Lung (tissue), 11 donors: ENCODE measurements at regions not wholly inside any gene's neighbourhood (a gene's known extent, or its start where the extent isn't known, plus 50 kb on each side); places are given as distances from the start of the nearest gene placed in this dataset.
A peak's percentile ranks its signal among the peaks of the same experiment; 100 is the strongest.
"Not testable (repeated sequence)": the region's sequence is repeated elsewhere in the genome, so short reads cannot be mapped to it uniquely, and the experiment has no call there.

Experiments used
- ATAC-seq: fragments of 200-7000 bp; cut with Tn5 transposase; one replicate; pipeline ENCODE4 v1.9.1; 2020; ENCODE audit warnings: moderate number of reproducible peaks; ENCODE audit not compliant: insufficient read depth, low FRiP score
- DNase-seq, 3 donors: peaks; one replicate each; pipeline ENCODE4 v3.0.0-alpha.2; 2013 to 2017
- H3K27ac ChIP-seq, 2 donors: one replicate each; pipeline ENCODE4 v1.5.1; 2013; ENCODE audit warnings: mild to moderate bottlenecking in 2 of 2, moderate library complexity in 2 of 2, control low read depth in 1 of 2, inconsistent platforms in 1 of 2, low read depth in 1 of 2, low read length in 1 of 2
- H3K27me3 ChIP-seq, 3 donors: one replicate each; pipeline ENCODE4 v1.5.1; 2013; ENCODE audit warnings: low read length in 2 of 3; ENCODE audit not compliant: control insufficient read depth in 3 of 3, insufficient read depth in 3 of 3
- H3K36me3 ChIP-seq, 4 donors: one replicate each; pipeline ENCODE4 v1.5.1; 2013; ENCODE audit warnings: low read length in 4 of 4, mild to moderate bottlenecking in 1 of 4, moderate library complexity in 1 of 4; ENCODE audit not compliant: control insufficient read depth in 4 of 4, insufficient read depth in 4 of 4
- H3K4me1 ChIP-seq, 5 donors: one replicate each; pipeline ENCODE4 v1.5.1; 2013; ENCODE audit warnings: low read length in 5 of 5, mild to moderate bottlenecking in 2 of 5, moderate library complexity in 1 of 5; ENCODE audit not compliant: control insufficient read depth in 5 of 5, insufficient read depth in 5 of 5
- H3K4me3 ChIP-seq: one replicate; pipeline ENCODE4 v1.5.1; 2013; ENCODE audit warnings: mild to moderate bottlenecking, control low read depth, moderate library complexity
- H3K9ac ChIP-seq, 2 donors: one replicate each; pipeline ENCODE4 v1.5.1; 2013; ENCODE audit warnings: low read length in 2 of 2, control low read depth in 1 of 2; ENCODE audit not compliant: insufficient read depth in 1 of 2
- H3K9me3 ChIP-seq, 4 donors: one replicate each; pipeline ENCODE4 v1.5.1; 2013; ENCODE audit warnings: low read length in 3 of 4, mild to moderate bottlenecking in 1 of 4, moderate library complexity in 1 of 4; ENCODE audit not compliant: control insufficient read depth in 4 of 4, insufficient read depth in 3 of 4
- CTCF ChIP-seq: IDR thresholded peaks from 2 replicates; pipeline ENCODE4 v1.5.1; 2012; ENCODE audit warnings: mild to moderate bottlenecking; ENCODE audit errors: control extremely low read depth, extremely low read depth
- WGBS, 2 donors: extraction: QIAGEN DNeasy Blood & Tissue Kit; methylation state at CpG; one replicate each; pipeline ENCODE4 v1.1.7; 2013; 5-methylcytosine and 5-hydroxymethylcytosine counted together
- donor health status: control.
- donor health status: control.
- donor health status: Bipolar disorder and iron deficiency.
- donor health status: healthy.
- donor health status: DM: yes; HTN: yes; CAD: no.

GRCh38 chr12:11542599-11542998, 106.9 kb upstream of the ETV6 start:
- Histone ChIP-seq H3K4me1 (peaks cover 0 to 16% (median 7%) of the 10 kb centered on the region in 5 donors), H3K36me3 (no peaks in the 10 kb centered on the region), H3K9me3 (no peaks in the 10 kb centered on the region), H3K27ac (no peak overlapping the region), H3K9ac (no peak overlapping the region), H3K27me3 (no peaks in the 10 kb centered on the region), H3K4me3 (no peak overlapping the region)
- ATAC-seq: no peak
- no peak for TF ChIP-seq CTCF
- DNase-seq: peak in 2 of 3 donors; percentile 14 to 37
- WGBS, 2 donors: 76 to 89% methylated on average over 3 of the region's 3 CpGs

DNA sequence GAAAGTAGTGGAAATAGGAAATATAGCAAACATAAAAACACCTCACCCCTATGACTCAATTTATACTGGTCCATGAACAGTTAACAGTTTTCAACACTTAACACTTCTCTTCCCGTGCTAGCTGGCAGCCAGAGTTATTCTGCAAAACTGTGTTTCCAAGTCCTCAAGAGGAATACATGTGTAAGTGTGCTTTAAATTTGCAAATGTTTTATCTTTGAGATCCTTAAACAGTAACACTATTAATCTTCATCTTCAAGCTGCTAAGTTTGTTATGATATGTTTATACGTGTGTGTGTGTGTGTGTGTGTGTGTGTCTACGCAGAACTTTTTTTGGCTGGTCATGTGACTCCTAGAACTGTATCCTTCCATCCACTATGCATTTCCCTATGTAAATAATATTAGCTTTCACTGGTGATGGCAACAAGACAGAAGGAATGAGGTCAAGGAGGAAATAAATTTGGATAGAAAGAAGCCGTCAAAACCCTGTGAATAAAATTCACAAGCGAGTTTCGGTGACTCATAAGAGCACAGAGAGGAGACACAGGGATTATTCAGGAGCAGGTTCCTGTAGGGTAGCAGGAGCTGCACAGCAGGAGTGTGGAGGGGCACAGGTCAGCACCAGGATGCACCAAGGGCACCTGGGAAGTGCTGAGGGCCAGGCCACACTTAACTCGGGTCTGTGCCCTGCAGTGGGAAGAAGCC, 105.9 kb upstream of the ETV6 start:
- TF ChIP-seq CTCF: no peak
- DNase-seq (peak in 2 of 3 donors; percentile 29 to 52), ATAC-seq (no peak)
- H3K9me3 ChIP-seq: no peaks in the 10 kb centered on the region
- WGBS, 2 donors: 37 to 58% methylated on average over 7 of the region's 7 CpGs
- H3K27me3 ChIP-seq: no peaks in the 10 kb centered on the region
- H3K4me3 ChIP-seq: no peak overlapping the region
- H3K27ac ChIP-seq: no peak overlapping the region
- no peaks in the 10 kb centered on the region for H3K36me3 ChIP-seq
- peaks cover 0 to 16% (median 7%) of the 10 kb centered on the region in 5 donors for H3K4me1 ChIP-seq
- no peak overlapping the region for H3K9ac ChIP-seq

DNA sequence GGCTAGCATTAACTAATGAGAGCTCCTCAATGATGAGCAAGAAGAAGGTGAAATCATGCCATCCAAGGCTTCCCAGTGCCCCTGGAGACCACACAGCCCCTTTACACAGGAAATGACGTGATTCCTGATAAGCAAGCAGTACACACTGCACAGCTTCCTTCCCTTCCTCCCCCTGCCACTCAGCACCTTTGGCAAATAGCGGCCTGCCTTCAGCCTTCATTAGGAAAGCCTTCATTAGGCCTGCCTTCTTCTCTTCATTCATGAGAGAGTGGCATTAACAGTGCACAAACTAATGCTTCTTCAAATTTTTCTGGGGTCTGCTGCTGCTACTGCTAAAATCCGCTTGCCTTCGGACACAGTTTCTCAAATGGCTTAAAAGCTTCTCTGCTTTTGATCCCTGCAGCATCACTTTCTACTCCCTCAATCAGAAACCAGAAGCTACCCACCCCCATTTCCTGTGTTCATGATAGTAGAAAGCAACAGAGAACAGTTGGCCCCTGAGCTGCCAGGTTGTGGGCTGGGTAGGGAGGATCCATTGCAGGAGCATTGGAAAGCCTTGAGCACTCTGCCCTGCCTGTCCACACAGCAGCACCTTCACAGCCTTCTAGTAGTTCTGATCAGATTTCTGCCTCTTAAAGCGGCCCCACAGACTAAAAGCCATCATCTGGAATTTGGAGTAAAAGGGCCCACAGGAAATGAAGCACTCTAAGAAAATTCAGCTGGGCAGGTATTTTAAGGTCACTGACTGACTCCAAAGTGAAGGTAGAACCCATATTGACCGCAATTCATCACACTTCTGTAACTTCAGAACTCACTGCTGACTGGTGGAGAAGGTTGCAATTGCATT, 103.8 kb upstream of the ETV6 start:
- no peak for TF ChIP-seq CTCF
- 33 to 45% methylated on average over 6 of the region's 6 CpGs for WGBS, 2 donors
- H3K27me3 ChIP-seq: no peaks in the 10 kb centered on the region
- no peak for ATAC-seq
- H3K27ac ChIP-seq: no peak overlapping the region
- no peak overlapping the region for H3K9ac ChIP-seq
- no peak overlapping the region for H3K4me3 ChIP-seq
- DNase-seq: peak in 2 of 3 donors; percentile 15 to 31
- H3K4me1 ChIP-seq: peaks cover 0 to 16% (median 5%) of the 10 kb centered on the region in 5 donors
- H3K9me3 ChIP-seq: no peaks in the 10 kb centered on the region
- no peaks in the 10 kb centered on the region for H3K36me3 ChIP-seq

DNA sequence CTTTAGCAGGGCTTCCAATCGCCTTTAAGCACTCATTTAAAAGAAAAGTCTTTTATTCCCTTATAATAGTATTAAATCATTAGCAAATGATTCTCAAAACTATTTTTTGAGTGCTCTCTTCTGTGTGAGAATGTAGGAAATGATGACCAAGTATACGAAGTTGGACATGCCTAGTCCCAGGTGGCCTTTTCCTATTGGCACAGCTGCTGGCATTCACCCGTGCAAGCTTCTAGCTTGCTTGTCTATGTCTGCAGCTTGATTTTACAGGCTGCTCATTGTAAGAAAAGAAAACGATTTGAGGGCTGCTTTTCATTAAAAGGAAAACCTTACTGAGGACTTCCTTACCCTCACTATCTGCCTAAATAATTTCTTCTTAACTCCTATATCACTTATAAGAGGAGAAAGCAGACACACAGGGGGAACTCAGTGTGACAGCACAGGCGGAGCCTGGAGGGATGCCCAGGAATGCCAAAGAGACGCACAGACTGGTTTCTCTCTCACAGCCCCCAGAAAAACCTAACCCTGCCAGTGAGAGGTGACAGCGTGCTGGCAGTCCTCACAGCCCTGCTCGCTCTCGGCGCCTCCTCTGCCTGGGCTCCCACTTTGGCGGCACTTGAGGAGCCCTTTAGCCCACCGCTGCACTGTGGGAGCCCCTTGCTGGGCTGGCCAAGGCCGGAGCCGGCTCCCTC, 102.7 kb upstream of the ETV6 start:
- 65 to 73% methylated on average over 11 to 13 of the region's 14 CpGs for WGBS, 2 donors
- H3K4me3 ChIP-seq, H3K27me3 ChIP-seq, ATAC-seq, H3K27ac ChIP-seq, H3K9ac ChIP-seq, H3K9me3 ChIP-seq, H3K36me3 ChIP-seq: not testable (repeated sequence)
- DNase-seq: peak in 2 of 3 donors; percentile 14 to 62
- H3K4me1 ChIP-seq: peaks cover 0 to 16% (median 4%) of the 10 kb centered on the region in 5 donors

- 94% methylated on average over 31 of the region's 31 CpGs for WGBS, 2 donors
- not testable (repeated sequence) for H3K9ac ChIP-seq, H3K4me3 ChIP-seq, H3K36me3 ChIP-seq, ATAC-seq, H3K27ac ChIP-seq, H3K9me3 ChIP-seq, DNase-seq, H3K27me3 ChIP-seq
- H3K4me1 ChIP-seq: peaks cover 0 to 16% (median 4%) of the 10 kb centered on the region in 5 donors
Measured at GRCh38 chr12:11547271-11547646, 102.2 kb upstream of the ETV6 start.
